ENCODE measurements at regions not wholly inside any gene's neighbourhood (a gene's known extent, or its start where the extent isn't known, plus 50 kb on each side); places are given as distances from the start of the nearest gene placed in this dataset.
A peak's percentile ranks its signal among the peaks of the same experiment; 100 is the strongest.

DNA sequence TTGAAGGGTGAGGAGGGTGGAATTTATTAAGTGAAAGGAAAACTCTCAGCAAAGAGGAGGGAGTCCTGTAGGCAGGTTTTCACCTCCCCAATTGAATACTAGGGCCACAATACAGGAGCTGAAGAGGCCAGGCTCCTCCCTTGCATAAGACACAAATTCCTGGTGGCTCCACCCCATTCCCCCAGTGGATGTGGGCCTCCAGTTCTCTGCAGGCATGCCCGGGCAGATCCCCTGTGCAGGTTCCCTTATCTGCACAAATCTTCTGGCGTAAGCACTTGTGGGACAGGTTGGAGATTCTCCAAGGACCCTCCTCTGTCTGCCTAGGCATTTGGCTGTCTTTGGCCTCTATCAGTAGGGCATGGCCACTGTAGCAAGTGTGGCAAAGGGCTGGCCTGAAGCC, 847.1 kb upstream of the MBL2 start:
- Histone ChIP-seq H3K27me3 (no peaks in the 10 kb centered on the region), H3K4me1 (no peaks in the 10 kb centered on the region), H3K9me3 (no peaks in the 10 kb centered on the region), H3K4me3 (no peak overlapping the region), H3K36me3 (no peaks in the 10 kb centered on the region), H3K27ac (no peak overlapping the region)
- no peak for ATAC-seq
- TF ChIP-seq POLR2AphosphoS5 (IDR thresholded peaks at IDR 0.05) (no peak), POLR2A (IDR thresholded peaks at IDR 0.05) (no peak), CTCF (IDR thresholded peaks at IDR 0.05) (no peak), EP300 (IDR thresholded peaks at IDR 0.05) (no peak)
- WGBS, 2 donors (ENCODE audit: low coverage in 1 of 2) = no CpG with 5 or more reads among the region's 2 CpGs

GRCh38 chr10:53607691-53608090, 835.1 kb upstream of the MBL2 start:
- no peak for ATAC-seq
- TF ChIP-seq CTCF (IDR thresholded peaks at IDR 0.05) (no peak), POLR2AphosphoS5 (IDR thresholded peaks at IDR 0.05) (no peak), POLR2A (IDR thresholded peaks at IDR 0.05) (no peak), EP300 (IDR thresholded peaks at IDR 0.05) (no peak)
- no peak overlapping the region for H3K27ac ChIP-seq
- WGBS, 2 donors (ENCODE audit: low coverage in 1 of 2) = 33 to 41% methylated on average over 3 of the region's 3 CpGs
- no peaks in the 10 kb centered on the region for H3K36me3 ChIP-seq
- no peaks in the 10 kb centered on the region for H3K4me1 ChIP-seq
- no peaks in the 10 kb centered on the region for H3K27me3 ChIP-seq
- H3K9me3 ChIP-seq = no peaks in the 10 kb centered on the region
- no peak overlapping the region for H3K4me3 ChIP-seq

DNA sequence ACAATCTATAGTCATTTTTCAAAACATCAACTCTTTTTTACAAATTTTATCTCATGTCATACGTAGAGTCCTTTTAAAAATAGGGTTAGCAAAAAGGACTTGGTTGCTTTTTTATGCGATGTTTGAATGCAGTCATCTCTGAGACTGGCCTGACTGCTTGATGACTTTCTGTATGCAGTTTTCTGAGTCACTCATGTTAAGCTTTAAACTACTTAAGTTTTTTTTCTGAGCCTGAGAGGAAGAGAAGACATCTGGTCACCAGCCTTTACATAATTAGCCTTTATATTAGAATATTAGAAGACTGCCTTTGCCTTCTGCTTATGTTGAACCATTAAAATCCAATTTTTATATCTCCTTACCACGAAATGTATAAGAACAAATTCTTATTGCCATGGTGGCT, 834.4 kb upstream of the MBL2 start:
- H3K27me3 ChIP-seq = no peaks in the 10 kb centered on the region
- H3K27ac ChIP-seq = no peak overlapping the region
- ATAC-seq = no peak
- H3K36me3 ChIP-seq = no peaks in the 10 kb centered on the region
- no peaks in the 10 kb centered on the region for H3K4me1 ChIP-seq
- no peak overlapping the region for H3K4me3 ChIP-seq
- 47 to 72% methylated on average over 3 of the region's 3 CpGs for WGBS, 2 donors (ENCODE audit: low coverage in 1 of 2)
- no peaks in the 10 kb centered on the region for H3K9me3 ChIP-seq
- TF ChIP-seq EP300 (IDR thresholded peaks at IDR 0.05) = no peak
- TF ChIP-seq POLR2AphosphoS5 (IDR thresholded peaks at IDR 0.05) = no peak

- no peak for TF ChIP-seq EP300 (IDR thresholded peaks at IDR 0.05)
- peak; percentile 34 to 73 (median 41) for TF ChIP-seq CTCF (IDR thresholded peaks at IDR 0.05)
- WGBS, 2 donors (ENCODE audit: low coverage in 1 of 2) = 14 to 18% methylated on average over 11 of the region's 11 CpGs
Observed at GRCh38 chr10:53601260-53601875, 828.8 kb upstream of the MBL2 start.

DNA sequence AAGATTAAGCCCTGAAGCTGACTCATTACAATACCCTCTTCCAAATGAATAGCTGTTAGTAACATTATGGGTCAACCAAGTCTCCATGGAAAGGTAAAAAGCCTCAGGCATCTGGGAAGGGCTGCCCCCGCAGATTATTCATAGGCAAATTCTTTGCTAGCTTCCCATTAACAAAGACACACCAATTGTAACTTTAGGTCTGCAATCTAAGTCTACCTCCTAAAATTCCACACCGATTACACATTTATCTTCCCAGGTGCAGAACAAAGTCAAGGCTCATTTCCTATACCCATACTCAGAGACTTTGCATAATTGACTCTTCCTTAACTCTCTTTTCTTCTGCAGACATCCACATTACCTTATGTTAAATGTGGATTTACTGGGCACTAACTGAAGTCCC, 826.3 kb upstream of the MBL2 start:
- TF ChIP-seq POLR2AphosphoS5 (IDR thresholded peaks at IDR 0.05) = no peak
- TF ChIP-seq EP300 (IDR thresholded peaks at IDR 0.05) = no peak
- no peak for TF ChIP-seq POLR2A (IDR thresholded peaks at IDR 0.05)
- TF ChIP-seq CTCF (IDR thresholded peaks at IDR 0.05) = no peak
- no peak for ATAC-seq
- WGBS, 2 donors (ENCODE audit: low coverage in 1 of 2) = 72 to 90% methylated on average over 2 of the region's 2 CpGs
- H3K27me3 ChIP-seq = peaks cover 7% of the 10 kb centered on the region
- no peak overlapping the region for H3K27ac ChIP-seq
- H3K9me3 ChIP-seq = no peaks in the 10 kb centered on the region
- no peak overlapping the region for H3K4me3 ChIP-seq
- no peaks in the 10 kb centered on the region for H3K36me3 ChIP-seq
- no peaks in the 10 kb centered on the region for H3K4me1 ChIP-seq

More at GRCh38 chr10:53601260-53601875, 828.8 kb upstream of the MBL2 start:
- no peaks in the 10 kb centered on the region for H3K27me3 ChIP-seq
- H3K4me3 ChIP-seq = no peak overlapping the region
- H3K27ac ChIP-seq = no peak overlapping the region
- H3K36me3 ChIP-seq = no peaks in the 10 kb centered on the region
- no peaks in the 10 kb centered on the region for H3K9me3 ChIP-seq
- no peaks in the 10 kb centered on the region for H3K4me1 ChIP-seq
- no peak for ATAC-seq

All from gastroesophageal sphincter (tissue), 4 donors.